Sigmoid colon (tissue), 4 donors: ENCODE measurements at regions not wholly inside any gene's neighbourhood (a gene's known extent, or its start where the extent isn't known, plus 50 kb on each side); places are given as distances from the start of the nearest gene placed in this dataset.

ENCODE experiments used
- CTCF ChIP-seq, 4 experiments: fragments of 450-650 bp in 3 of 4; fragments of 200-600 bp in 1 of 4; IDR thresholded peaks; one replicate each; pipeline ENCODE4 v1.5.1; 2016 to 2019; ENCODE audit warnings: antibody characterized with exemption in 4 of 4, mild to moderate bottlenecking in 3 of 4, moderate library complexity in 2 of 4
- EP300 ChIP-seq, 4 donors: sonication (generic); formaldehyde crosslinking; IDR thresholded peaks; one replicate each; pipeline ENCODE4 v1.6.1; 2017; ENCODE audit warnings: antibody characterized with exemption in 4 of 4
- POLR2A ChIP-seq, 2 donors: fragments of 450-650 bp; IDR thresholded peaks; one replicate each; pipeline ENCODE4 v1.6.1; 2016; ENCODE audit warnings: antibody characterized with exemption in 2 of 2, mild to moderate bottlenecking in 2 of 2, moderate library complexity in 2 of 2
- POLR2AphosphoS5 ChIP-seq, 4 donors: sonication (generic); formaldehyde crosslinking; IDR thresholded peaks; one replicate each; pipeline ENCODE4 v1.6.1; 2017; ENCODE audit warnings: antibody characterized with exemption in 4 of 4

GRCh38 chr11:30150425-30150824 lies 80.4 kb upstream of the FSHB start:
- TF ChIP-seq CTCF (IDR thresholded peaks at IDR 0.05), result no peak
- TF ChIP-seq POLR2AphosphoS5 (IDR thresholded peaks at IDR 0.05), result no peak
- TF ChIP-seq EP300 (IDR thresholded peaks at IDR 0.05), result no peak
- TF ChIP-seq POLR2A (IDR thresholded peaks at IDR 0.05), result no peak
